SIG-M5 treated with dmso at 0.1 percent for 504 hours (cell line): ENCODE measurements at regions not wholly inside any gene's neighbourhood (a gene's known extent, or its start where the extent isn't known, plus 50 kb on each side); places are given as distances from the start of the nearest gene placed in this dataset.
A peak's percentile ranks its signal among the peaks of the same experiment; 100 is the strongest.
"Not testable (repeated sequence)": the region's sequence is repeated elsewhere in the genome, so short reads cannot be mapped to it uniquely, and the experiment has no call there.

ENCODE experiments used
- DNase-seq: peaks from one replicate; lab custom pipeline; 2025; ENCODE audit not compliant: unreplicated experiment; lab: John Stamatoyannopoulos, UW

- no peak for DNase-seq
Observed at GRCh38 chr12:124477107-124477915, 90.1 kb downstream of the NCOR2 start.

DNA sequence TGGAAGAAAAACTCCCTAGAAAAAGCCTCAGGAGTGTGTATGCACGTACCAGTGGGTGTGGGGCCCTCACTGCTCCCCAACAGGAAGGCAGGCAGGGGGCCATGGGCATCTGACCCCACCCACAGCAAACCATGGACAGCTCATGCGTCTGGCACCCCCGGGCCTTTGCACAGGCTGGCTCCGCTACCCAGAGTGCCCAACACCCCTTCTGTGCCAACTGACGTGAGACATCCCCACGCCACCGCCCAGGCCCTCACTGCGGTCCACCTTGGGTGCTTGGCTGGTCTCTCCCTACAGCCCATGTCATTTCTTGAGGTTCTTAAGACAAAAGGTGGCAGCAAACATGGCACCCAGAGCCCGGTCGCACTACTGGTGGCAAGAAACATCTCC, 91.4 kb downstream of the NCOR2 start:
- DNase-seq: no peak

GRCh38 chr12:124475295-124476010, 92.0 kb downstream of the NCOR2 start:
- no peak for DNase-seq

GRCh38 chr12:124474709-124475108, 92.7 kb downstream of the NCOR2 start:
- no peak for DNase-seq

DNA sequence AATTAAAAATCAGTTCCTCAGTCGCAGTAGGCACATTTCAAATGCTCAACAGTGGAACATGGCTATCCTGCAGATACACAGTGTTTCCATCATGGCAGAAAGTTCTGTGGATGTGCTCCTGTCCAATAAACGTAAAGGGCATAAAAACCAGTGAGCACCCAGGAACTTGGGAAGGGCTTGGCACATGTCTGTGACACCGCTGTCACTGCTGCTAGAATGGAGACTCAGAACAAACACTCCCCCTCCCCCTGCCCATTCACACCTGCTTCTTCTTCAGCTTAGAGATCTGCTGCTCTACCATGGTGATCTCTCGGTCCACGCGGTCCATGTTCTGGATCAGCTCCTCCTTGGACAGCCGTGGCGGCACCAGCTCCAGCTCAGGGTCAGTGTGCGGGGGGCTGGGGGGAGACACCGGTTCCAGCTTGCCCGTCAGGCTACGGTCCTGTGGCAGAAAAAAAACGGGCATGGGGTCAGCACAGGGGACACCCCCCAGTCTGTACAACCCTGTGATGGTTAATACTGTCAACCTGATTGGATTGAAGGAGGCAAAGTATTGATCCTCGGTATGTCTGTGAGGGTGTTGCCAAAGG, 94.6 kb downstream of the NCOR2 start:
- no peak for DNase-seq

GRCh38 chr12:124471828-124472227, 95.6 kb downstream of the NCOR2 start:
- DNase-seq: no peak

GRCh38 chr12:124470806-124471205, 96.6 kb downstream of the NCOR2 start:
- DNase-seq: no peak

DNA sequence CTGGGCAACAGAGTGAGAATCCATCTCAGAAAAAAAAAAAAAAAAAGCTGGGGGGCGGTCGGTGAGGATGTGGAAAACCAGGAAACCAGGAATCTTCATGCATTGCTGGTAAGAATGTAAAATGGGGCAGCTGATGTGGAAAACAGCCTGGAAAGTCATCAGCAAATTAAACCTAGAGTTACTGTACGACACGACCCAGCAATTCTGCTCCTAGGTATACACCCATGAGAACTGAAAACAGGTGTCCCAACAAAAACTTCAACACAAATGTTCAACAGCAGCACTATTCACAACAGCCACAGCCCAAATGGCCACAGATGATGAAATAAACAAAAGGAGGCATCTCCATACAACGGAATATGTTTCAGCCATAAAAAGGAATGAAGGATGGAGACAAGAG, 97.3 kb downstream of the NCOR2 start:
- DNase-seq: no peak

DNA sequence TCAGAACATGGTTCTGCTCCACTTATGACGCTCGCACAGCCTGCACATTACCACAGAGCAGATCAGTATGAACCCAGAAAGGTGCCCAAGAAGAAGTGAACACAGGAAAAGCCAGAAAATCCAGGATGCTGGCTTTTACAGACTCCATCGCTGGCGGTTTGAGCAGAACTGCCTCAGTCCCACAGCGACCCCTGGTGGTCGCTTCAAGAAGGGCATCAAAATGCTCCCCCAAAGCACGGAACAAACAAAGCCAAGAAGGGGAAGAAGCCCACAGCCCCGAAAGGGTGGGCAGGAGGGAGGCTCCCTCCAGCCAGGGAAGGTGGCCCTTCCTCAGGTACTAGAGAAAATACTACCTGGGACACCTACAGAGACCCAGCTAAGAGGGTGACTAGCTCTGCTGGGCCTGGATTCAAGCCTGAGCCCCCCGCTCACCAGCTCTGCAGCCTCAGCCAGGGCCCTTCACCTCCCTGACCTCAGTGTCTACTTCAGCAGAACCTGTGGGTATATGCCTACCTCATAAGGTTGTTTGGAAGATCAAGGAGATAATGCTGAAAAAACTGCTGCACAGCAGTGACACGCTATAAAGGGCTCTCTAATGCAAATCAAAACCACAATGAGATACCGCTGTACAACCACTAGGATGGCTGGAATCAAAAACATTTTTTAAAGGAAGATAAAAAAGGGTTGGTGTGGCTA, 98.1 kb downstream of the NCOR2 start:
- DNase-seq: no peak

GRCh38 chr12:124467549-124467948, 99.9 kb downstream of the NCOR2 start:
- not testable (repeated sequence) for DNase-seq

GRCh38 chr12:124466216-124467128, 100.9 kb downstream of the NCOR2 start:
- DNase-seq: peak; percentile 87

GRCh38 chr12:124465473-124465872, 101.9 kb downstream of the NCOR2 start:
- no peak for DNase-seq

DNA sequence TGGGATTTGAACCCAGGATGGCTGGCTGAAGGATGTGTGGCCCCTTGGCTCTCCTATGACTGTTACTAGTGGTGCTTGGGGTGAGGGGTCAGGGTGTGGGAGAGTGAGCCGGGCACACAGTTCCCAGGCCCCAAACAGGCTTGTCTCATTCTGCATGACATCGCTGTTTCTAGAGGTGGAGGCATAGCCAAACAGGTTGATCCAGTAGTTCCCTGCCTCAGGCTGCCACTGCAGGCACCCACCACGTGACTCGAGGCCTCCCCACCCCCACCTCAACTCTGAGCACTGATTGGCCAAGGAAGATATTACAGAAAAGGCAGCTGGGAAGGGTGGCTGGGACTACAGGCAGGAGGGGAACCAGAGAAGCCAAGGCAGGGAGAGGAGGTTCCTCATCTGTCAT, 102.6 kb downstream of the NCOR2 start:
- DNase-seq: no peak

DNA sequence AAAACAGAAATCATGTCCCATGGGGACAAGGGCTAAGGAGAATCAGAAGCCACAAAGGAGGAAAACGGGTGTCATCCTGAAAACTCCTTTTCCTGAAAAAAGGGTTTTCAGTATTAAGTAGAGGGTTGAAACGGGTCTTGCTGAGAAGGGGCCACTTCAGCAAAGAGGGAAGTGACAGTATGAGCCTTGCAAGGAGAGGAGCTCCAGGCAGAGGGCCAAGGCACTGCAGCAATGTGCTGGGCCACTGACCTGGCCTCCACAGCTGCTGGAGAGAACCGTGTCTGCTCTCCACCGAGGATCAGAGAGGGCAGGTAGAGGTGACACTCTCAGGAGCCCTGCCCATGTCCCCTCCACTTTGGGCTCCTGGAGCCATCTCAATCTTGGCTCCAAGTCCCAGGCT, 103.3 kb downstream of the NCOR2 start:
- peak; percentile 17 for DNase-seq

DNA sequence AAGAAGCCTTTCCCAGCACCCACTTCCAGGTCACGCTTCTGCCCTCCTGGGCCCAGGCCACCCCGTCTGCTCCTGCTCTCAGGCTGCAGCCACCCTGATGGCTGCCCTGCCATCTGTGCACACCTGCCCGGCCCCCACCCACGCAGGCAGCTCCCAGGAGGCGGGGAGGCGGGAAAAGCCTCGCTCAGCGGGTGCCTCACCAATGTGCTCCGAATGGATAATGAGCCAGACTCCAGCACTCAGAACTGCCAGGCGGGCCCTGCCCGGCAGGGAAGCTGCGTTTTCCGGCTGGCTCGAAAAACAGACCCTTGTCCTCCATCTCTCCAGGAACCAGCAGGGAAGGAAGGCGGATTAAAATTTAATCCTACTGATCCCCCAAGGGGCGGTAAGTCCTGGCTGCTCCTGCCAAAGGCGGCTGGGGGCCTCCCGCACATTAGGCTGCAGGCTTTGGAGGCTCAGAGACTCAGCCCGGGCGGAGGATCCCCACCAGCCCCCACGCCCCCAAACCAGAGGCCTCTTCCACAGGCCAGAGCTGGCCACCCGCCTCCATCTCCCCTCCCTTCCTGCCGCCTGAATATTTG, 104.0 kb downstream of the NCOR2 start:
- no peak for DNase-seq

DNA sequence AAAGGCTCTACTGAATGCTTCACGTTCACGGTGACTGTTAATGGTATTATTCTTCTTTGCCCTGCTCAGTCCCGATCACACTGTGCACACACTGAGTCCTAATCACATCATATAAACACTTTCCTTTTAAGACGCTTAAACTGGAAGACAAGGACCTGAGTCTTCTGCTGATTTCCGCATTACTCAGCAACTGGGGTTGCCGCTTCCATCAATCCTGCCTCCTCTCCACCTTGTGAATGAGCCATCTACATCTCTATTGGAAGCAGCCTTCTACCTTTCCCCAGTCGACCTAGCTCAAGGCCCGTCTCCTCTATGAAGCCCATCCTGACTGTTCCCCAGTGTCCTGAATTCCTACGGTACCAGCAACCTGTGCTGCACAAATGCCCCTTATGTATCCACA, 104.7 kb downstream of the NCOR2 start:
- DNase-seq: no peak

- no peak for DNase-seq
Observed at GRCh38 chr12:124461851-124462623, 105.4 kb downstream of the NCOR2 start.

DNA sequence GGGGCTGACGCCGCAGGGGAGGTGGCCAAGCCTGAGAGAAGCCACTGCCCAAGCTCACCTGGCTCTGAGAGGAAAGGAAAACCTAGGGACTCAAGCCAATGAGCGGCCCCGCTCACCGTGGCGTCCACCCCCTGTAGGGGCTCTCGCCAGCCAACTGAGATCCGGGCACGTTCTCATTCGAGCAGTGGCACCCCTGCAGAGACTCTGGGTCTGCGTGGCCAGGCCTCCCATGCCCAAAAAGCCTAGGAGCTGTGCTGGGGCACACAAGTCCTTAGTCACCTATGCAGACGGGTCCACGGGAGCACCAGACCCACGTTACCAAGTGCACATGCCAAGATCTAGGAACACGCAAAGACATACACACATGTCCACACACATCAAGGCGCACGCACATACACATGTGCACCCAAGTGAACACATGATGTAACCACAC, 106.2 kb downstream of the NCOR2 start:
- DNase-seq: no peak

DNA sequence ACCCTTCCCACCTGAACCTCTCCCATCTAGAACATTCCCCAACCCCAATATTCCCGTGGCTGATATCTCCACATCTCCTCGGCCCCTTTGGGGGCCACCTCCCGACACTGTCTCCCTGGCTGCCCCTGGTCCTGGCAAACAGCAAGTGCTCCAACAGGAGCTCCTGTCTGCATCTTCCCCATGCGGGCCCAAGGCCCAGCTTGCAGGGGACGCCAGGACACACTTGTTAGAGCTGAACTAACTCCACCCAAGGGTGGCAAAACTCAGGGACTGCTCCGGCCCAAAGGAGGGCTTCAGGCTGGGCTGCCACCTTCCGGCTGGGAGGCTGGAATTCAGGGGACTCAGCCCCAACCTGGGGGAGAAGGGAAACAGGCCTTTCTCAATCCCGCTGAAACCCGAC, 106.6 kb downstream of the NCOR2 start:
- DNase-seq: no peak
